ENCODE measurements at regions not wholly inside any gene's neighbourhood (a gene's known extent, or its start where the extent isn't known, plus 50 kb on each side); places are given as distances from the start of the nearest gene placed in this dataset.

DNA sequence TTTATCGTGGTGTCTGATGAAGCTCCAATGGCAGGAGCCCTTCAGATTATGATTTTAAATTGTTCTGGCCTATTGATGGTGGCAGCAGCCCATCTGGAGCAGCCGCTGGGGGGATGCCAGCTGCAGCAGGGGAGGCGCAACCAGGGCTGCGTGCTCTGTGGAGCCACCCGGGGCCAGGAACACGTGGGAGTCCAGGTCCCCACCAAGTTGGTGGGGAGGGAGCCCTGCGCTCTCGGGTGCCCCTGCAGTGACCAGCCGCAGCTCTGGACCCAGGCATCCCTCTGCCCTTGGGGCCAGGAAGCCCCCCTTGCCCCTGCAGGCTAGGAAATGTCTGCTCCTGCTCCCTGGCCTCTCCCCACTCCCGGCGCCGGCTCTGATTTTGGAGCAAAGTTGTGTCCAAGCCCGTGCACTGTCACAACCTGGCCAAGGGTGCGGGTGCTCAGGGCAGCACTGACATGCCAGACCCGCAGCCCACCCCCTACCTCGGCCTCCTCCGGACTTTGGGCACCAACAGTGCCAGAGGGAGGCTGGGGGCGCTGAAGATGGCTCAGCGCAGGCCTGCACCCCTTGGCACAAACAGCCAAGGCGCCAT, 147.2 kb upstream of the ADO start:
- no peaks in the 10 kb centered on the region for H3K36me3 ChIP-seq
- H3K27ac ChIP-seq = no peak overlapping the region
- TF ChIP-seq, protein P1, sequence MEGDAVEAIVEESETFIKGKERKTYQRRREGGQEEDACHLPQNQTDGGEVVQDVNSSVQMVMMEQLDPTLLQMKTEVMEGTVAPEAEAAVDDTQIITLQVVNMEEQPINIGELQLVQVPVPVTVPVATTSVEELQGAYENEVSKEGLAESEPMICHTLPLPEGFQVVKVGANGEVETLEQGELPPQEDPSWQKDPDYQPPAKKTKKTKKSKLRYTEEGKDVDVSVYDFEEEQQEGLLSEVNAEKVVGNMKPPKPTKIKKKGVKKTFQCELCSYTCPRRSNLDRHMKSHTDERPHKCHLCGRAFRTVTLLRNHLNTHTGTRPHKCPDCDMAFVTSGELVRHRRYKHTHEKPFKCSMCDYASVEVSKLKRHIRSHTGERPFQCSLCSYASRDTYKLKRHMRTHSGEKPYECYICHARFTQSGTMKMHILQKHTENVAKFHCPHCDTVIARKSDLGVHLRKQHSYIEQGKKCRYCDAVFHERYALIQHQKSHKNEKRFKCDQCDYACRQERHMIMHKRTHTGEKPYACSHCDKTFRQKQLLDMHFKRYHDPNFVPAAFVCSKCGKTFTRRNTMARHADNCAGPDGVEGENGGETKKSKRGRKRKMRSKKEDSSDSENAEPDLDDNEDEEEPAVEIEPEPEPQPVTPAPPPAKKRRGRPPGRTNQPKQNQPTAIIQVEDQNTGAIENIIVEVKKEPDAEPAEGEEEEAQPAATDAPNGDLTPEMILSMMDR (IDR thresholded peaks at IDR 0.05) = no peak
- H3K27me3 ChIP-seq = no peaks in the 10 kb centered on the region
- H3K9me3 ChIP-seq = no peaks in the 10 kb centered on the region
- no peak overlapping the region for H3K4me3 ChIP-seq
- ATAC-seq (no peak), DNase-seq (peak in 1 of 4 donors; percentile 47)
- intact Hi-C loops (cut with DNase I) = no loop called here
- H3K4me1 ChIP-seq = no peaks in the 10 kb centered on the region

DNA sequence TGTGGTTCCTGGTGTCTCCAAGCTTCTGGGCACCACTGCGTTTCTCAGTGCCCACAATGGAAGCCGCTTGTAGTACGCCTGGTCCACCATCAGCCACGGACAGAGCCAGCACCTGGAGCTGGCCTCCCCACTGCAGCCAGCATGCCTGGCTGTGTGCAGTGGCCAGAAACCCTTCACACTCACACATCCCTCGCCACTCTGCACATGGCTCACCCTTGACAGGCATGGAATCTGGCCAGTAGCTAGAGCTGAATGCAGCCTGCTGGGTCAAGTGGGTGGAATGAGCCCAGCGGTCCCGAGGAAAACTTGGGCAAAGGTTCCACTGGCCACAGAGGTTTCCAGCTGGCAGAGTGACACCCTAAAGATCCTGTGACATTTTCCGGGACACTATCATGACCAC, 146.0 kb upstream of the ADO start:
- H3K9me3 ChIP-seq = no peaks in the 10 kb centered on the region
- H3K36me3 ChIP-seq = no peaks in the 10 kb centered on the region
- DNase-seq (no peak), ATAC-seq (no peak)
- H3K4me3 ChIP-seq = no peak overlapping the region
- intact Hi-C loops (cut with DNase I) = no loop called here
- H3K27ac ChIP-seq = no peak overlapping the region
- H3K27me3 ChIP-seq = no peaks in the 10 kb centered on the region
- no peaks in the 10 kb centered on the region for H3K4me1 ChIP-seq
- TF ChIP-seq, protein P1 (IDR thresholded peaks at IDR 0.05) = no peak

DNA sequence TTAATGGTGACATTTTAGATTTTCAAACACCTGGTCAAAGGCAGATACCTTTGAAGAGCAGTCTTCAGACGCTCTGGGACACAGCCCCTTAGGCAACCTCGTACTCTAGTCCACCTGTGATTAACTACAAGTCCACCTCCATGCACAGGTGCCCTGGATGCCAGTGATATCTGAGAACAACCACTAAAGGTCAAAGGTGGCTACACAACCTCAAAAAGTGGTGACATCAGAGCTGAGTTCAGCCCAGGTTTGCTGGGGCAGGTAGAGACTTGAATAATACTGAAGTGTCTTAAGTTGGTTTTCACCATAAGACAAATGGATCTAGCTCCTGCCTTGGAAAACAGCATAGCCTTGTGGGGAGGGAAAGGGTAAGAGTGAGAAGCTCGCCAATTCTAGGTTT, 143.4 kb upstream of the ADO start:
- DNase-seq = no peak
- no peaks in the 10 kb centered on the region for H3K27me3 ChIP-seq
- H3K36me3 ChIP-seq = no peaks in the 10 kb centered on the region
- no peak for ATAC-seq
- no peak overlapping the region for H3K27ac ChIP-seq
- intact Hi-C loops (cut with DNase I) = no loop called here
- no peak overlapping the region for H3K4me3 ChIP-seq
- TF ChIP-seq, protein P1 (IDR thresholded peaks at IDR 0.05) = no peak
- no peaks in the 10 kb centered on the region for H3K9me3 ChIP-seq
- no peaks in the 10 kb centered on the region for H3K4me1 ChIP-seq

DNA sequence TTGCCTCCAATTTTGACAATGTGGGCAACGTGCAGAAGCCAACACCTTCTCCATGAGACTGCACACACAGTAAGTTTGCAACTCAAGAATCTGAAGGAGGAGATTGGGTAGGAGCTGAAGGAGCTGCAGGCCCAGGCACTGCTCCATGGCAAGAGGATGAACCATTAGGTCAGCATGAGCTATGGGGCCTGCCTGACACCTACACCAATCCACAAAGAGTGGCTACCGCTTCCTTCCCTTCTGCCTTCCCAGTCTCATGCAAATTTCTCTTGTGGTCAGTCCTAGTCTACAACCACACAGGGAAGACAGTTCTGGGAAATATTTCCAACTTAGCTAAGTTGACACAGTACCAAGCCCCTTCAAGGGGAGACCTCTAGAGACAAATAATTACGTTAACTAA, 142.0 kb upstream of the ADO start:
- no peaks in the 10 kb centered on the region for H3K36me3 ChIP-seq
- no peak for DNase-seq
- no peak overlapping the region for H3K27ac ChIP-seq
- H3K4me1 ChIP-seq = no peaks in the 10 kb centered on the region
- H3K9me3 ChIP-seq = no peaks in the 10 kb centered on the region
- no peak for ATAC-seq
- TF ChIP-seq, protein P1 (IDR thresholded peaks at IDR 0.05) = no peak
- intact Hi-C loops (cut with DNase I) = no loop called here
- no peaks in the 10 kb centered on the region for H3K27me3 ChIP-seq
- H3K4me3 ChIP-seq = no peak overlapping the region

DNA sequence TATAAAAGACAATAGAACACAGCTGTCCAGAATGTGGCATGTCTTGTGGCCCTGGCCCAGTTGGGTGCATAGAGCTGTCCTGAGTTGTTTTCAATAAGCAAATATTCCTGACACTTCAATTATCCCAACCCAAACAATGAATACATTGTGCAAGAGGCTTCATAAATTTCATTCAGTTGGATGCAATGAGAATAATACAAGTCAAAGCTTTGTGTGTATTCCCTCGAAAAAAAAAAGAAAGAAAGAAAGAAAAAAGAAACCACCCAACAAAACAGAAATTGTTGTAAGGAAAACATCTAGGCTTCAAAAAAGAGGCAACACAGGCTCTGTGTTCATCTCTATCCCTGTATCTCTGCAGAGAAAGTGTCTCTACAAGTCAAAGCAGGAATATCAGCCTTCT, 138.7 kb upstream of the ADO start:
- Histone ChIP-seq H3K4me3 (no peak overlapping the region), H3K27me3 (no peaks in the 10 kb centered on the region), H3K9me3 (no peaks in the 10 kb centered on the region), H3K36me3 (no peaks in the 10 kb centered on the region), H3K4me1 (no peaks in the 10 kb centered on the region), H3K27ac (no peak overlapping the region)
- DNase-seq (no peak), ATAC-seq (no peak)
- intact Hi-C loops (cut with DNase I) = no loop called here
- TF ChIP-seq, protein P1 (IDR thresholded peaks at IDR 0.05) = no peak
